ENCODE measurements at regions not wholly inside any gene's neighbourhood (a gene's known extent, or its start where the extent isn't known, plus 50 kb on each side); places are given as distances from the start of the nearest gene placed in this dataset.

GRCh38 chr1:10856176-10856683, 59.8 kb upstream of the CASZ1 start:
- Histone ChIP-seq H3K9me3 (ENCODE audit: low read length) (no peaks in the 10 kb centered on the region), H3K27ac (ENCODE audit: low read depth, low read length) (no peak overlapping the region), H3K36me3 (ENCODE audit: insufficient read depth, low read length) (no peaks in the 10 kb centered on the region), H3K27me3 (ENCODE audit: insufficient read depth, low read length, poor library complexity, severe bottlenecking) (no peaks in the 10 kb centered on the region), H3K4me1 (ENCODE audit: insufficient read depth, low read length) (no peaks in the 10 kb centered on the region), H3K4me3 (ENCODE audit: low read length) (no peak overlapping the region)
- POLR2A ChIA-PET = no interaction called here
- Mint-ChIP-seq H3K9me3 (no peaks in the 10 kb centered on the region), H3K4me1 (no peaks in the 10 kb centered on the region), H3K27ac (peak overlapping the region in 1 of 8 donors; percentile 64), H3K4me3 (no peak overlapping the region), H3K36me3 (no peaks in the 10 kb centered on the region), H3K27me3 (no peaks in the 10 kb centered on the region)
- CTCF ChIA-PET = interaction anchor here (1.5 kb wide), 1 partner anchor 13 kb away, joined by 3 read pairs; no protein-coding TSS in a partner anchor
- DNase-seq = no peak

GRCh38 chr1:10856863-10857598, 60.6 kb upstream of the CASZ1 start:
- Histone ChIP-seq H3K27me3 (ENCODE audit: insufficient read depth, low read length, poor library complexity, severe bottlenecking) (no peaks in the 10 kb centered on the region), H3K27ac (ENCODE audit: low read depth, low read length) (no peak overlapping the region), H3K4me1 (ENCODE audit: insufficient read depth, low read length) (no peaks in the 10 kb centered on the region), H3K9me3 (ENCODE audit: low read length) (no peaks in the 10 kb centered on the region), H3K36me3 (ENCODE audit: insufficient read depth, low read length) (no peaks in the 10 kb centered on the region), H3K4me3 (ENCODE audit: low read length) (no peak overlapping the region)
- CTCF ChIA-PET = interaction anchor here (1.5 kb wide), 1 partner anchor 12 kb away, joined by 3 read pairs; no protein-coding TSS in a partner anchor
- Mint-ChIP-seq H3K27ac (no peak overlapping the region), H3K27me3 (no peaks in the 10 kb centered on the region), H3K9me3 (no peaks in the 10 kb centered on the region), H3K4me3 (no peak overlapping the region), H3K36me3 (no peaks in the 10 kb centered on the region), H3K4me1 (no peaks in the 10 kb centered on the region)
- POLR2A ChIA-PET = no interaction called here
- no peak for DNase-seq

GRCh38 chr1:10857687-10858086, 61.2 kb upstream of the CASZ1 start:
- H3K9me3 Mint-ChIP-seq = no peaks in the 10 kb centered on the region
- H3K27ac Mint-ChIP-seq = no peak overlapping the region

GRCh38 chr1:10860218-10860617, 63.8 kb upstream of the CASZ1 start:
- H3K4me3 Mint-ChIP-seq = no peak overlapping the region
- H3K27ac Mint-ChIP-seq = no peak overlapping the region
- Histone ChIP-seq H3K4me3 (ENCODE audit: low read length) (no peak overlapping the region), H3K27me3 (ENCODE audit: insufficient read depth, low read length, poor library complexity, severe bottlenecking) (no peaks in the 10 kb centered on the region), H3K4me1 (ENCODE audit: insufficient read depth, low read length) (no peaks in the 10 kb centered on the region), H3K27ac (ENCODE audit: low read depth, low read length) (no peak overlapping the region), H3K9me3 (ENCODE audit: low read length) (no peaks in the 10 kb centered on the region), H3K36me3 (ENCODE audit: insufficient read depth, low read length) (no peaks in the 10 kb centered on the region)
- DNase-seq = no peak
- H3K9me3 Mint-ChIP-seq = no peaks in the 10 kb centered on the region
- ChIA-PET CTCF (interaction anchor here (3.4 kb wide), 1 partner anchor 365 kb away, joined by 10 read pairs; no protein-coding TSS in a partner anchor), POLR2A (no interaction called here)
- peaks cover 6 to 24% of the 10 kb centered on the region in 2 donors for H3K27me3 Mint-ChIP-seq
- peaks cover 0 to 5% (median 0%) of the 10 kb centered on the region in 3 donors for H3K4me1 Mint-ChIP-seq
- H3K36me3 Mint-ChIP-seq = no peaks in the 10 kb centered on the region

More at GRCh38 chr1:10857687-10858086, 61.2 kb upstream of the CASZ1 start:
- H3K4me3 ChIP-seq (ENCODE audit: low read length) = no peak overlapping the region
- no peaks in the 10 kb centered on the region for H3K36me3 Mint-ChIP-seq
- POLR2A ChIA-PET = no interaction called here
- no peak overlapping the region for H3K4me3 Mint-ChIP-seq
- H3K27ac ChIP-seq (ENCODE audit: low read depth, low read length) = no peak overlapping the region
- H3K4me1 ChIP-seq (ENCODE audit: insufficient read depth, low read length) = no peaks in the 10 kb centered on the region
- no peaks in the 10 kb centered on the region for H3K27me3 ChIP-seq (ENCODE audit: insufficient read depth, low read length, poor library complexity, severe bottlenecking)
- H3K36me3 ChIP-seq (ENCODE audit: insufficient read depth, low read length) = no peaks in the 10 kb centered on the region
- H3K4me1 Mint-ChIP-seq = no peaks in the 10 kb centered on the region
- H3K27me3 Mint-ChIP-seq = peaks cover 0 to 5% of the 10 kb centered on the region in 2 donors
- DNase-seq = no peak
- CTCF ChIA-PET = no interaction called here
- H3K9me3 ChIP-seq (ENCODE audit: low read length) = no peaks in the 10 kb centered on the region

- no peaks in the 10 kb centered on the region for H3K9me3 ChIP-seq (ENCODE audit: low read length)
- Mint-ChIP-seq H3K36me3 (no peaks in the 10 kb centered on the region), H3K4me3 (no peak overlapping the region), H3K9me3 (no peaks in the 10 kb centered on the region), H3K27me3 (peaks cover 6 to 27% of the 10 kb centered on the region in 2 donors), H3K27ac (no peak overlapping the region), H3K4me1 (peaks cover under 1 to 6% (median 2%) of the 10 kb centered on the region in 3 donors)
- no peak overlapping the region for H3K27ac ChIP-seq (ENCODE audit: low read depth, low read length)
- DNase-seq = no peak
- H3K27me3 ChIP-seq (ENCODE audit: insufficient read depth, low read length, poor library complexity, severe bottlenecking) = no peaks in the 10 kb centered on the region
- H3K4me1 ChIP-seq (ENCODE audit: insufficient read depth, low read length) = no peaks in the 10 kb centered on the region
- CTCF ChIA-PET = interaction anchor here (3.4 kb wide), 1 partner anchor 366 kb away, joined by 10 read pairs; no protein-coding TSS in a partner anchor
- H3K4me3 ChIP-seq (ENCODE audit: low read length) = no peak overlapping the region
- POLR2A ChIA-PET = no interaction called here
- no peaks in the 10 kb centered on the region for H3K36me3 ChIP-seq (ENCODE audit: insufficient read depth, low read length)
Observed at GRCh38 chr1:10860682-10861081, 64.2 kb upstream of the CASZ1 start.

GRCh38 chr1:10861822-10862221, 65.4 kb upstream of the CASZ1 start:
- Mint-ChIP-seq H3K4me1 (peaks cover 4 to 14% (median 9%) of the 10 kb centered on the region in 3 donors), H3K9me3 (no peaks in the 10 kb centered on the region), H3K27me3 (peaks cover 6 to 36% of the 10 kb centered on the region in 2 donors), H3K27ac (no peak overlapping the region), H3K4me3 (no peak overlapping the region), H3K36me3 (no peaks in the 10 kb centered on the region)
- H3K36me3 ChIP-seq (ENCODE audit: insufficient read depth, low read length) = no peaks in the 10 kb centered on the region
- ChIA-PET CTCF (interaction anchor here (1.5 to 3.4 kb wide), 2 partner anchors 355 to 367 kb away, joined by 5 to 10 read pairs; no protein-coding TSS in a partner anchor), POLR2A (no interaction called here)
- DNase-seq = no peak
- H3K27ac ChIP-seq (ENCODE audit: low read depth, low read length) = no peak overlapping the region
- no peaks in the 10 kb centered on the region for H3K9me3 ChIP-seq (ENCODE audit: low read length)
- H3K4me3 ChIP-seq (ENCODE audit: low read length) = no peak overlapping the region
- H3K4me1 ChIP-seq (ENCODE audit: insufficient read depth, low read length) = no peaks in the 10 kb centered on the region
- H3K27me3 ChIP-seq (ENCODE audit: insufficient read depth, low read length, poor library complexity, severe bottlenecking) = peaks cover 5% of the 10 kb centered on the region

- Mint-ChIP-seq H3K4me1 (peaks cover 7 to 20% (median 15%) of the 10 kb centered on the region in 3 donors), H3K27me3 (peaks cover 9 to 41% of the 10 kb centered on the region in 2 donors), H3K4me3 (no peak overlapping the region), H3K27ac (no peak overlapping the region), H3K9me3 (no peaks in the 10 kb centered on the region), H3K36me3 (no peaks in the 10 kb centered on the region)
- Histone ChIP-seq H3K4me3 (ENCODE audit: low read length) (no peak overlapping the region), H3K36me3 (ENCODE audit: insufficient read depth, low read length) (no peaks in the 10 kb centered on the region), H3K9me3 (ENCODE audit: low read length) (no peaks in the 10 kb centered on the region), H3K27ac (ENCODE audit: low read depth, low read length) (no peak overlapping the region), H3K27me3 (ENCODE audit: insufficient read depth, low read length, poor library complexity, severe bottlenecking) (peaks cover 8% of the 10 kb centered on the region), H3K4me1 (ENCODE audit: insufficient read depth, low read length) (peaks cover 6% of the 10 kb centered on the region)
- DNase-seq = no peak
- ChIA-PET CTCF (interaction anchor here (1.5 to 3.4 kb wide), 2 partner anchors 356 to 368 kb away, joined by 5 to 10 read pairs; no protein-coding TSS in a partner anchor), POLR2A (no interaction called here)
Observed at GRCh38 chr1:10862743-10863335, 66.4 kb upstream of the CASZ1 start.

- Mint-ChIP-seq H3K27ac (peak overlapping the region in 1 of 8 donors; percentile 23), H3K36me3 (no peaks in the 10 kb centered on the region), H3K9me3 (no peaks in the 10 kb centered on the region), H3K4me3 (peak overlapping the region in 1 of 7 donors; percentile 16), H3K4me1 (peaks cover 7 to 21% (median 16%) of the 10 kb centered on the region in 3 donors), H3K27me3 (peaks cover 18 to 48% of the 10 kb centered on the region in 2 donors)
- Histone ChIP-seq H3K27me3 (ENCODE audit: insufficient read depth, low read length, poor library complexity, severe bottlenecking) (peaks cover 18% of the 10 kb centered on the region), H3K9me3 (ENCODE audit: low read length) (no peaks in the 10 kb centered on the region), H3K36me3 (ENCODE audit: insufficient read depth, low read length) (no peaks in the 10 kb centered on the region), H3K4me1 (ENCODE audit: insufficient read depth, low read length) (peaks cover 6% of the 10 kb centered on the region), H3K4me3 (ENCODE audit: low read length) (no peak overlapping the region), H3K27ac (ENCODE audit: low read depth, low read length) (no peak overlapping the region)
- POLR2A ChIA-PET = no interaction called here
- CTCF ChIA-PET = interaction anchor here (1.3 to 4.4 kb wide), 3 partner anchors 30 to 368 kb away, joined by 3 to 29 read pairs (median 6); no protein-coding TSS in a partner anchor
- DNase-seq = no peak
Observed at GRCh38 chr1:10863886-10864285, 67.4 kb upstream of the CASZ1 start.

All from CD8-positive, alpha-beta memory T cell (primary cell).